K562 (cell line): ENCODE measurements at regions not wholly inside any gene's neighbourhood (a gene's known extent, or its start where the extent isn't known, plus 50 kb on each side); places are given as distances from the start of the nearest gene placed in this dataset.

Source experiments
- ATAC-seq: fragments of 200-7000 bp; cut with Tn5 transposase; 3 replicates; pipeline ENCODE4 v1.9.1; 2020; ENCODE audit warnings: moderate library complexity
- BruUV-seq: library from RNA; stranded (reverse); fragments of 400-500 nt; replicated peaks from 2 replicates; lab custom pipeline; 2021; lab: Mats Ljungman, UMichigan
- CTCF ChIA-PET: fragments of 300-600 bp; formaldehyde crosslinking; extraction: SDS; loops from one replicate; lab custom pipeline; 2021; ENCODE audit warnings: low intra/inter-chr PET ratio; lab: Yijun Ruan, JAX
- POLR2A ChIA-PET: fragments of 300-600, 350-650 bp; sonication (Branson Sonifier 250); formaldehyde crosslinking; extraction: SDS; loops from one replicate; lab custom pipeline; 2021; ENCODE audit warnings: antibody characterized with exemption, inconsistent platforms; lab: Yijun Ruan, JAX
- DNase-seq, 4 experiments: peaks; one replicate each; pipeline versions ENCODE4 v3.0.0 to v3.0.0-alpha.2; 2011 to 2018; ENCODE audit warnings: low spot score in 3 of 4, mixed read lengths in 3 of 4; ENCODE audit errors: extremely low read depth in 1 of 4
- FAIRE-seq: peaks from 2 replicates; lab custom pipeline; 2011; peaks lifted over from hg19 to GRCh38; lab: Jason Lieb, UNC
- H2AFZ ChIP-seq: 2 replicates; pipeline ENCODE4 v1.6.0; 2011; ENCODE audit warnings: low read depth, low read length, control low read depth, inconsistent platforms
- H3K27ac ChIP-seq: fragments of 200-600 bp; 3 replicates; pipeline ENCODE4 v1.8.0; 2011; ENCODE audit warnings: low read depth, mild to moderate bottlenecking, control low read depth, inconsistent platforms, low read length, moderate library complexity, mixed read lengths; ENCODE audit errors: extremely low read depth
- H3K27me3 ChIP-seq, 2 experiments: fragments of 300-600 bp in 1 of 2; 2 replicates in 1 of 2; 3 replicates in 1 of 2; pipeline versions ENCODE4 v1.6.0 to v1.8.0; 2011; ENCODE audit warnings: inconsistent platforms in 2 of 2, low read length in 2 of 2, mild to moderate bottlenecking in 1 of 2, mixed read lengths in 1 of 2, moderate library complexity in 1 of 2; ENCODE audit not compliant: control insufficient read depth in 2 of 2, insufficient read depth in 2 of 2
- H3K36me3 ChIP-seq: fragments of 300-600 bp; 3 replicates; pipeline ENCODE4 v1.8.0; 2011; ENCODE audit warnings: mild to moderate bottlenecking, low read length, inconsistent platforms; ENCODE audit not compliant: control insufficient read depth, insufficient read depth
- H3K4me1 ChIP-seq, 2 experiments: fragments of 200-600 bp in 1 of 2; replicated peaks in 1 of 2; 2 replicates in 1 of 2; 3 replicates in 1 of 2; pipeline versions ENCODE4 v1.5.1 to v1.8.0; 2011; ENCODE audit warnings: inconsistent platforms in 2 of 2, low read length in 2 of 2, mild to moderate bottlenecking in 1 of 2, mixed read lengths in 1 of 2, moderate library complexity in 1 of 2; ENCODE audit not compliant: control insufficient read depth in 2 of 2, insufficient read depth in 2 of 2
- H3K4me2 ChIP-seq: 2 replicates; pipeline ENCODE4 v1.6.1; 2011; ENCODE audit warnings: low read length, control low read depth, inconsistent platforms, mixed read lengths; ENCODE audit not compliant: insufficient read depth
- H3K4me3 ChIP-seq: fragments of 200-600 bp; sonication (generic), shearing (Covaris generic); 2 replicates; pipeline ENCODE4 v1.5.1; 2016; ENCODE audit warnings: control low read depth, inconsistent platforms
- H3K79me2 ChIP-seq: fragments of 200-600 bp; 3 replicates; pipeline ENCODE4 v1.8.0; 2011; ENCODE audit warnings: low read length, inconsistent platforms; ENCODE audit not compliant: control insufficient read depth, insufficient read depth
- H3K9ac ChIP-seq, 2 experiments: 2 replicates each; pipeline versions ENCODE4 v1.6.0 to v1.6.1; 2011; ENCODE audit warnings: low read depth in 2 of 2, low read length in 2 of 2, control low read depth in 1 of 2, inconsistent platforms in 1 of 2, mild to moderate bottlenecking in 1 of 2, mixed read lengths in 1 of 2; ENCODE audit not compliant: insufficient read depth in 1 of 2
- H3K9me1 ChIP-seq: one replicate; pipeline ENCODE4 v1.6.0; 2011; ENCODE audit warnings: inconsistent platforms, mild to moderate bottlenecking, low read length, moderate library complexity; ENCODE audit not compliant: control insufficient read depth, insufficient read depth
- H3K9me3 ChIP-seq: replicated peaks from 2 replicates; pipeline ENCODE4 v1.5.1; 2011; ENCODE audit warnings: low read depth, low read length, inconsistent platforms; ENCODE audit not compliant: control insufficient read depth, insufficient read depth
- H4K20me1 ChIP-seq: replicated peaks from 2 replicates; pipeline ENCODE4 v1.6.1; 2011; ENCODE audit warnings: low read length, inconsistent platforms, mixed read lengths; ENCODE audit not compliant: control insufficient read depth, insufficient read depth
- EZH2 ChIP-seq: IDR thresholded peaks from 2 replicates; pipeline ENCODE4 v1.6.1; 2012; ENCODE audit warnings: low read depth, mild to moderate bottlenecking, inconsistent platforms, low read length, borderline replicate concordance
- MED1 ChIP-seq: sonication (generic); formaldehyde crosslinking; IDR thresholded peaks from 2 replicates; pipeline ENCODE4 v1.8.1; 2023; ENCODE audit warnings: missing genetic modification reagents, borderline replicate concordance
- MEF2D ChIP-seq: conservative IDR thresholded peaks from 2 replicates; pipeline ENCODE4 v1.6.1; 2016; ENCODE audit warnings: low read depth, missing genetic modification characterization, missing compliant biosample characterization
- TARDBP ChIP-seq: fragments of 450-650 bp; IDR thresholded peaks from 2 replicates; pipeline ENCODE4 v1.6.1; 2016
- ZC3H11A ChIP-seq: IDR thresholded peaks from 2 replicates; pipeline ENCODE4 v1.6.1; 2012; ENCODE audit warnings: low read depth, low read length, improper control_type of control experiment
- WGBS: fragments of 100-300 bp; shearing (Covaris generic); methylation state at CpG from one replicate; pipeline ENCODE4 v1.1.6; 2016; ENCODE audit warnings: low coverage, mixed read lengths; ENCODE audit not compliant: insufficient coverage; ENCODE audit errors: missing lambda C conversion rate; 5-methylcytosine and 5-hydroxymethylcytosine counted together
- in situ Hi-C: fragments of 300-500 bp; cut with MboI; formaldehyde crosslinking; loops from 4 replicates; pipeline ENCODE4 v1.15.0; 2018; ENCODE audit warnings: inconsistent platforms, mixed read lengths
- intact Hi-C: fragments of 100-400 bp; cut with micrococcal nuclease; formaldehyde crosslinking; loops from 2 replicates; pipeline ENCODE4 v1.14.2; 2022
- TF ChIP-seq, protein P1 (sequence below): fragments of 450-650 bp; IDR thresholded peaks from 2 replicates; pipeline ENCODE4 v1.6.1; 2016; ENCODE audit warnings: low read depth
- TF ChIP-seq, protein P2 (sequence below): fragments of 250-450 bp; sonication (Bioruptor Pico); IDR thresholded peaks from 2 replicates; pipeline ENCODE4 v1.9.0; 2021; ENCODE audit warnings: mild to moderate bottlenecking, inconsistent platforms
- TF ChIP-seq, protein P3 (sequence below), 2 experiments: fragments of 150-350 bp in 1 of 2; IDR thresholded peaks; 2 replicates each; pipeline ENCODE4 v1.6.1; 2012 to 2016; ENCODE audit warnings: low read depth in 2 of 2, low read length in 2 of 2, mild to moderate bottlenecking in 1 of 2, moderate library complexity in 1 of 2

DNA sequence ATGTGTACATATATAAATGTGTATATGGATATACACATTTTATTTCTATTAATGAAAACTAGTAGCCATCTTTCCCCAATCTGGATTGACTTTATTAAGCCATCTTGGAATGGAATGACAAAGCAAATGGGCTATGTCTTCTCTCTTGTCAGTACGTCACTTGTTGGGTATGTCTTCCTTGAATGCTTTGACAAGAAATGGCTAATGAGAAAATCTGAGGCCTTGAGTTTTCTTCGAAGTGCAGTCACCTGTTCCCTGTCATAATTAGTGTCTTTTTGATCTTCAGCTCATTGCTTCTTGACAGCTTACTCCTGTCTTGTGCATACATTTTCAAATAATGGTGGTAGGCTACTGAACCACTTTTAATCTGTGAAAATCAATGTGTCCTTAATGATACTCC lies 243.2 kb upstream of the RGMB start (continued):
- TF ChIP-seq, protein P1, sequence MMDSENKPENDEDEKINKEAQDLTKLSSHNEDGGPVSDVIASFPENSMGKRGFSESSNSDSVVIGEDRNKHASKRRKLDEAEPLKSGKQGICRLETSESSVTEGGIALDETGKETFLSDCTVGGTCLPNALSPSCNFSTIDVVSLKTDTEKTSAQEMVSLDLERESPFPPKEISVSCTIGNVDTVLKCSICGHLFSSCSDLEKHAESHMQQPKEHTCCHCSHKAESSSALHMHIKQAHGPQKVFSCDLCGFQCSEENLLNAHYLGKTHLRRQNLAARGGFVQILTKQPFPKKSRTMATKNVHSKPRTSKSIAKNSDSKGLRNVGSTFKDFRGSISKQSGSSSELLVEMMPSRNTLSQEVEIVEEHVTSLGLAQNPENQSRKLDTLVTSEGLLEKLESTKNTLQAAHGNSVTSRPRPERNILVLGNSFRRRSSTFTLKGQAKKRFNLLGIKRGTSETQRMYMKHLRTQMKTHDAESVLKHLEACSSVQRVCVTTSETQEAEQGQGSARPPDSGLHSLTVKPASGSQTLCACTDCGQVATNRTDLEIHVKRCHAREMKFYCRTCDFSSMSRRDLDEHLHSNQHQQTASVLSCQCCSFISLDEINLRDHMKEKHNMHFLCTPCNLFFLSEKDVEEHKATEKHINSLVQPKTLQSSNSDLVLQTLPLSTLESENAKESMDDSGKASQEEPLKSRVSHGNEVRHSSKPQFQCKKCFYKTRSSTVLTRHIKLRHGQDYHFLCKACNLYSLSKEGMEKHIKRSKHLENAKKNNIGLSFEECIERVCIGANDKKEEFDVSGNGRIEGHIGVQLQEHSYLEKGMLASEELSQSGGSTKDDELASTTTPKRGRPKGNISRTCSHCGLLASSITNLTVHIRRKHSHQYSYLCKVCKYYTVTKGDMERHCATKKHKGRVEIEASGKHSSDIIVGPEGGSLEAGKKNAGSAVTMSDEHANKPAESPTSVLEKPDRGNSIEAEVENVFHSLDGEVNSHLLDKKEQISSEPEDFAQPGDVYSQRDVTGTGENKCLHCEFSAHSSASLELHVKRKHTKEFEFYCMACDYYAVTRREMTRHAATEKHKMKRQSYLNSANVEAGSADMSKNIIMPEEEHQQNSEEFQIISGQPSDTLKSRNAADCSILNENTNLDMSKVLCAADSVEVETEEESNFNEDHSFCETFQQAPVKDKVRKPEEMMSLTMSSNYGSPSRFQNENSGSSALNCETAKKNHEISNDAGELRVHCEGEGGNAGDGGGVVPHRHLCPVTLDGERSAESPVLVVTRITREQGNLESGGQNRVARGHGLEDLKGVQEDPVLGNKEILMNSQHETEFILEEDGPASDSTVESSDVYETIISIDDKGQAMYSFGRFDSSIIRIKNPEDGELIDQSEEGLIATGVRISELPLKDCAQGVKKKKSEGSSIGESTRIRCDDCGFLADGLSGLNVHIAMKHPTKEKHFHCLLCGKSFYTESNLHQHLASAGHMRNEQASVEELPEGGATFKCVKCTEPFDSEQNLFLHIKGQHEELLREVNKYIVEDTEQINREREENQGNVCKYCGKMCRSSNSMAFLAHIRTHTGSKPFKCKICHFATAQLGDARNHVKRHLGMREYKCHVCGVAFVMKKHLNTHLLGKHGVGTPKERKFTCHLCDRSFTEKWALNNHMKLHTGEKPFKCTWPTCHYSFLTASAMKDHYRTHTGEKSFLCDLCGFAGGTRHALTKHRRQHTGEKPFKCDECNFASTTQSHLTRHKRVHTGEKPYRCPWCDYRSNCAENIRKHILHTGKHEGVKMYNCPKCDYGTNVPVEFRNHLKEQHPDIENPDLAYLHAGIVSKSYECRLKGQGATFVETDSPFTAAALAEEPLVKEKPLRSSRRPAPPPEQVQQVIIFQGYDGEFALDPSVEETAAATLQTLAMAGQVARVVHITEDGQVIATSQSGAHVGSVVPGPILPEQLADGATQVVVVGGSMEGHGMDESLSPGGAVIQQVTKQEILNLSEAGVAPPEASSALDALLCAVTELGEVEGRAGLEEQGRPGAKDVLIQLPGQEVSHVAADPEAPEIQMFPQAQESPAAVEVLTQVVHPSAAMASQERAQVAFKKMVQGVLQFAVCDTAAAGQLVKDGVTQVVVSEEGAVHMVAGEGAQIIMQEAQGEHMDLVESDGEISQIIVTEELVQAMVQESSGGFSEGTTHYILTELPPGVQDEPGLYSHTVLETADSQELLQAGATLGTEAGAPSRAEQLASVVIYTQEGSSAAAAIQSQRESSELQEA, result no peak
- no peak for TF ChIP-seq TARDBP
- TF ChIP-seq MEF2D (tag), result no peak
- no peak for TF ChIP-seq ZC3H11A
- TF ChIP-seq, all 486 proteins: peak for 0

DNA sequence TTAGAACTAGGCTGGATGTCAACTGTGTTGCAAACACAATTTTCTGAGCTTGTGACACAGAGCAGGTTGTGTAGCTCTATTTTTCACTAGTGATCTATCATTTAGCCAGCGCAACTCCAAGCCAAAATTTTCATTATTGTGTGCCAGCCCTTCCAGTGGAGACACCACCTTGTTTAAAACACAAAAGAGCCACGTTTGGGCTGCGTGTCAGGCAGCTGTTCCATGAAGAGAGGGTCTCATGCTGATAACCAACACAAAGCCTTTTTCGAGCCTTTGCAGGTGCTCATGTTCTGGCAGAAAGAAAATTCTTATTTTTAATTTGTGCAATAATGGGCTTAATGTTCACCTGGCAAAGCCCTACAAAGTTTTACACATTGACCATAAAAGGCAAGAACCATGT lies 237.6 kb upstream of the RGMB start:
- DNase-seq (no peak), FAIRE-seq (no peak), ATAC-seq (no peak)
- Histone ChIP-seq H3K36me3 (no peaks in the 10 kb centered on the region), H3K9me3 (no peaks in the 10 kb centered on the region), H3K27ac (no peak overlapping the region), H3K4me1 (no peaks in the 10 kb centered on the region), H3K4me2 (no peak overlapping the region), H3K9ac (no peak overlapping the region), H4K20me1 (no peaks in the 10 kb centered on the region), H3K9me1 (no peaks in the 10 kb centered on the region), H3K79me2 (no peaks in the 10 kb centered on the region), H3K4me3 (no peak overlapping the region), H3K27me3 (no peaks in the 10 kb centered on the region), H2AFZ (no peak overlapping the region)
- WGBS, result 0% methylated on average over 4 of the region's 4 CpGs
- CTCF ChIA-PET, result no interaction called here
- in situ Hi-C loops (no loop called here), intact Hi-C loops (no loop called here)
- BruUV-seq, result no TSS peak
- POLR2A ChIA-PET, result no interaction called here
- TF ChIP-seq, protein P2, sequence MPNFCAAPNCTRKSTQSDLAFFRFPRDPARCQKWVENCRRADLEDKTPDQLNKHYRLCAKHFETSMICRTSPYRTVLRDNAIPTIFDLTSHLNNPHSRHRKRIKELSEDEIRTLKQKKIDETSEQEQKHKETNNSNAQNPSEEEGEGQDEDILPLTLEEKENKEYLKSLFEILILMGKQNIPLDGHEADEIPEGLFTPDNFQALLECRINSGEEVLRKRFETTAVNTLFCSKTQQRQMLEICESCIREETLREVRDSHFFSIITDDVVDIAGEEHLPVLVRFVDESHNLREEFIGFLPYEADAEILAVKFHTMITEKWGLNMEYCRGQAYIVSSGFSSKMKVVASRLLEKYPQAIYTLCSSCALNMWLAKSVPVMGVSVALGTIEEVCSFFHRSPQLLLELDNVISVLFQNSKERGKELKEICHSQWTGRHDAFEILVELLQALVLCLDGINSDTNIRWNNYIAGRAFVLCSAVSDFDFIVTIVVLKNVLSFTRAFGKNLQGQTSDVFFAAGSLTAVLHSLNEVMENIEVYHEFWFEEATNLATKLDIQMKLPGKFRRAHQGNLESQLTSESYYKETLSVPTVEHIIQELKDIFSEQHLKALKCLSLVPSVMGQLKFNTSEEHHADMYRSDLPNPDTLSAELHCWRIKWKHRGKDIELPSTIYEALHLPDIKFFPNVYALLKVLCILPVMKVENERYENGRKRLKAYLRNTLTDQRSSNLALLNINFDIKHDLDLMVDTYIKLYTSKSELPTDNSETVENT (CRISPR knock-in tag), result no peak
- TF ChIP-seq MED1 (CRISPR knock-in tag) (no peak), EZH2 (no peak)
- TF ChIP-seq, protein P3, sequence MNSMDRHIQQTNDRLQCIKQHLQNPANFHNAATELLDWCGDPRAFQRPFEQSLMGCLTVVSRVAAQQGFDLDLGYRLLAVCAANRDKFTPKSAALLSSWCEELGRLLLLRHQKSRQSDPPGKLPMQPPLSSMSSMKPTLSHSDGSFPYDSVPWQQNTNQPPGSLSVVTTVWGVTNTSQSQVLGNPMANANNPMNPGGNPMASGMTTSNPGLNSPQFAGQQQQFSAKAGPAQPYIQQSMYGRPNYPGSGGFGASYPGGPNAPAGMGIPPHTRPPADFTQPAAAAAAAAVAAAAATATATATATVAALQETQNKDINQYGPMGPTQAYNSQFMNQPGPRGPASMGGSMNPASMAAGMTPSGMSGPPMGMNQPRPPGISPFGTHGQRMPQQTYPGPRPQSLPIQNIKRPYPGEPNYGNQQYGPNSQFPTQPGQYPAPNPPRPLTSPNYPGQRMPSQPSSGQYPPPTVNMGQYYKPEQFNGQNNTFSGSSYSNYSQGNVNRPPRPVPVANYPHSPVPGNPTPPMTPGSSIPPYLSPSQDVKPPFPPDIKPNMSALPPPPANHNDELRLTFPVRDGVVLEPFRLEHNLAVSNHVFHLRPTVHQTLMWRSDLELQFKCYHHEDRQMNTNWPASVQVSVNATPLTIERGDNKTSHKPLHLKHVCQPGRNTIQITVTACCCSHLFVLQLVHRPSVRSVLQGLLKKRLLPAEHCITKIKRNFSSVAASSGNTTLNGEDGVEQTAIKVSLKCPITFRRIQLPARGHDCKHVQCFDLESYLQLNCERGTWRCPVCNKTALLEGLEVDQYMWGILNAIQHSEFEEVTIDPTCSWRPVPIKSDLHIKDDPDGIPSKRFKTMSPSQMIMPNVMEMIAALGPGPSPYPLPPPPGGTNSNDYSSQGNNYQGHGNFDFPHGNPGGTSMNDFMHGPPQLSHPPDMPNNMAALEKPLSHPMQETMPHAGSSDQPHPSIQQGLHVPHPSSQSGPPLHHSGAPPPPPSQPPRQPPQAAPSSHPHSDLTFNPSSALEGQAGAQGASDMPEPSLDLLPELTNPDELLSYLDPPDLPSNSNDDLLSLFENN (IDR thresholded peaks at IDR 0.05; ENCODE audit: low read depth in 2 of 2, low read length in 2 of 2), result no peak
